H1 (cell line): ENCODE measurements at regions not wholly inside any gene's neighbourhood (a gene's known extent, or its start where the extent isn't known, plus 50 kb on each side); places are given as distances from the start of the nearest gene placed in this dataset.

Experiments used
- CTCF ChIA-PET: fragments of 300-600 bp; sonication (Branson Sonifier 250); formaldehyde crosslinking; loops from one replicate; lab custom pipeline; 2021; ENCODE audit not compliant: partially characterized antibody; lab: Charles Lee
- POLR2A ChIA-PET: fragments of 300-600 bp; sonication (Branson Sonifier 250); formaldehyde crosslinking; loops from one replicate; lab custom pipeline; 2021; ENCODE audit warnings: inconsistent platforms; ENCODE audit not compliant: partially characterized antibody; lab: Charles Lee
- DNase-seq, 2 experiments: peaks; one replicate each; pipeline versions ENCODE4 v3.0.0 to v3.0.0-alpha.2; 2010 to 2022; ENCODE audit warnings: low spot score in 2 of 2, low read depth in 1 of 2, mixed read lengths in 1 of 2
- FAIRE-seq: peaks from 2 replicates; lab custom pipeline; 2011; peaks lifted over from hg19 to GRCh38; lab: Jason Lieb, UNC
- H2AFZ ChIP-seq: 2 replicates; pipeline ENCODE4 v1.8.1; 2012; ENCODE audit warnings: low read length, inconsistent platforms
- H2AK5ac ChIP-seq: 2 replicates; pipeline ENCODE4 v1.6.1; 2013; ENCODE audit warnings: low read depth, low read length
- H2BK120ac ChIP-seq: replicated peaks from 2 replicates; pipeline ENCODE3; 2013; ENCODE audit warnings: low read depth, low read length, inconsistent platforms
- H2BK12ac ChIP-seq: 2 replicates; pipeline ENCODE4 v1.6.1; 2013; ENCODE audit warnings: low read depth, low read length
- H2BK15ac ChIP-seq: 2 replicates; pipeline ENCODE4 v1.6.1; 2013; ENCODE audit warnings: low read length
- H2BK20ac ChIP-seq: 2 replicates; pipeline ENCODE4 v1.6.1; 2013; ENCODE audit warnings: low read length
- H2BK5ac ChIP-seq: 2 replicates; pipeline ENCODE4 v1.6.1; 2013; ENCODE audit warnings: low read depth, low read length
- H3K14ac ChIP-seq: 2 replicates; pipeline ENCODE4 v1.6.1; 2013; ENCODE audit warnings: inconsistent platforms; ENCODE audit not compliant: insufficient read length
- H3K18ac ChIP-seq: 2 replicates; pipeline ENCODE4 v1.6.1; 2013; ENCODE audit warnings: low read length; ENCODE audit errors: extremely low read depth
- H3K23ac ChIP-seq: 2 replicates; pipeline ENCODE4 v1.6.1; 2013; ENCODE audit warnings: inconsistent platforms; ENCODE audit not compliant: insufficient read length
- H3K23me2 ChIP-seq: 2 replicates; pipeline ENCODE4 v1.6.1; 2013; ENCODE audit warnings: low read depth, low read length
- H3K27ac ChIP-seq: 2 replicates; pipeline ENCODE4 v1.6.1; 2011; ENCODE audit warnings: low read depth, low read length, inconsistent platforms
- H3K27me3 ChIP-seq, 4 experiments: replicated peaks in 1 of 4; 1 replicate in 1 of 4; 2 replicates in 3 of 4; pipeline versions ENCODE4 v1.6.1 to v1.8.1; 2011 to 2013; ENCODE audit warnings: low read length in 3 of 4, mild to moderate bottlenecking in 3 of 4, inconsistent platforms in 2 of 4, mixed read lengths in 2 of 4, moderate library complexity in 1 of 4; ENCODE audit not compliant: control insufficient read depth in 3 of 4, insufficient read depth in 3 of 4; ENCODE audit errors: extremely low read depth in 1 of 4
- H3K36me3 ChIP-seq, 4 experiments: 2 replicates each; pipeline versions ENCODE4 v1.6.1 to v1.8.1; 2011 to 2013; ENCODE audit warnings: mild to moderate bottlenecking in 4 of 4, low read length in 3 of 4, moderate library complexity in 2 of 4, control low read depth in 1 of 4, inconsistent platforms in 1 of 4; ENCODE audit not compliant: insufficient read depth in 4 of 4, control insufficient read depth in 2 of 4
- H3K4ac ChIP-seq: replicated peaks from 2 replicates; pipeline ENCODE3; 2013; ENCODE audit warnings: low read length, low read depth, mixed read lengths, inconsistent platforms; ENCODE audit not compliant: insufficient read length
- H3K4me1 ChIP-seq, 4 experiments: replicated peaks in 1 of 4; 1 replicate in 1 of 4; 2 replicates in 3 of 4; pipeline versions ENCODE4 v1.6.1 to v1.8.1; 2011 to 2013; ENCODE audit warnings: low read length in 3 of 4, inconsistent platforms in 2 of 4, mixed read lengths in 1 of 4; ENCODE audit not compliant: insufficient read depth in 4 of 4, control insufficient read depth in 3 of 4
- H3K4me2 ChIP-seq, 2 experiments: 2 replicates each; pipeline versions ENCODE4 v1.6.1 to v1.8.1; 2011 to 2013; ENCODE audit warnings: low read depth in 2 of 2, low read length in 2 of 2, control low read depth in 1 of 2, inconsistent platforms in 1 of 2, mild to moderate bottlenecking in 1 of 2; ENCODE audit not compliant: insufficient read depth in 1 of 2
- H3K4me3 ChIP-seq, 4 experiments: fragments of 200-600, 300-600 bp in 1 of 4; sonication (generic), shearing (Covaris generic), sonication (Bioruptor Twin) in 1 of 4; 2 replicates each; pipeline versions ENCODE4 v1.5.1 to v1.8.1; 2011 to 2016; ENCODE audit warnings: low read length in 4 of 4, low read depth in 3 of 4, control low read depth in 2 of 4, inconsistent platforms in 2 of 4, mild to moderate bottlenecking in 2 of 4, mixed read lengths in 1 of 4, moderate library complexity in 1 of 4; ENCODE audit not compliant: insufficient read depth in 2 of 4; ENCODE audit errors: extremely low read depth in 1 of 4
- H3K56ac ChIP-seq: replicated peaks from 2 replicates; pipeline ENCODE3; 2013; ENCODE audit warnings: low read depth, mild to moderate bottlenecking, mixed read lengths, low read length, inconsistent platforms; ENCODE audit not compliant: insufficient read length
- H3K79me1 ChIP-seq: 2 replicates; pipeline ENCODE4 v1.6.1; 2013; ENCODE audit warnings: low read depth, low read length, control low read depth
- H3K79me2 ChIP-seq, 2 experiments: 2 replicates each; pipeline versions ENCODE4 v1.6.1 to v1.8.1; 2012 to 2013; ENCODE audit warnings: low read length in 2 of 2, mild to moderate bottlenecking in 2 of 2, inconsistent platforms in 1 of 2; ENCODE audit not compliant: insufficient read depth in 2 of 2, control insufficient read depth in 1 of 2
- H3K9ac ChIP-seq, 4 experiments: replicated peaks in 1 of 4; 1 replicate in 1 of 4; 2 replicates in 3 of 4; pipeline versions ENCODE4 v1.6.1 to v1.8.1; 2011 to 2013; ENCODE audit warnings: low read depth in 3 of 4, low read length in 3 of 4, control low read depth in 2 of 4, mild to moderate bottlenecking in 2 of 4, moderate library complexity in 2 of 4, inconsistent platforms in 1 of 4; ENCODE audit errors: extremely low read depth in 1 of 4
- H3K9me3 ChIP-seq, 2 experiments: 2 replicates each; pipeline versions ENCODE4 v1.6.1 to v1.8.1; 2012 to 2013; ENCODE audit warnings: mild to moderate bottlenecking in 2 of 2, moderate library complexity in 2 of 2, control low read depth in 1 of 2, inconsistent platforms in 1 of 2, low read depth in 1 of 2, low read length in 1 of 2, mixed read lengths in 1 of 2; ENCODE audit not compliant: insufficient read depth in 2 of 2
- H4K20me1 ChIP-seq, 2 experiments: replicated peaks in 1 of 2; 2 replicates each; pipeline versions ENCODE3 to v1.8.1; 2011 to 2013; ENCODE audit warnings: inconsistent platforms in 2 of 2, low read length in 2 of 2, mild to moderate bottlenecking in 1 of 2; ENCODE audit not compliant: insufficient read depth in 2 of 2, control insufficient read depth in 1 of 2
- H4K5ac ChIP-seq: 2 replicates; pipeline ENCODE4 v1.6.1; 2013; ENCODE audit warnings: low read length, low read depth, mixed read lengths, inconsistent platforms; ENCODE audit not compliant: insufficient read length
- H4K8ac ChIP-seq: 2 replicates; pipeline ENCODE4 v1.8.0; 2013; ENCODE audit warnings: mild to moderate bottlenecking, moderate library complexity, low read length, inconsistent platforms; ENCODE audit not compliant: insufficient read depth; ENCODE audit errors: extremely low read depth
- H4K91ac ChIP-seq: replicated peaks from 2 replicates; pipeline ENCODE3; 2013; ENCODE audit warnings: low read length, mixed read lengths, inconsistent platforms; ENCODE audit not compliant: insufficient read length
- BACH1 ChIP-seq: IDR thresholded peaks from 2 replicates; pipeline ENCODE4 v1.6.1; 2012; ENCODE audit warnings: low read length, improper control_type of control experiment
- CEBPB ChIP-seq: IDR thresholded peaks from 2 replicates; pipeline ENCODE4 v1.6.1; 2012; ENCODE audit warnings: low read depth, low read length
- CREB1 ChIP-seq: IDR thresholded peaks from 2 replicates; pipeline ENCODE4 v1.6.1; 2012; ENCODE audit warnings: inconsistent platforms
- CTCF ChIP-seq, 3 experiments: IDR thresholded peaks; 1 replicate in 2 of 3; 2 replicates in 1 of 3; pipeline versions ENCODE4 v1.5.1 to v1.6.1; 2011; ENCODE audit warnings: low read length in 3 of 3, mild to moderate bottlenecking in 3 of 3, inconsistent platforms in 2 of 3, low read depth in 1 of 3, moderate library complexity in 1 of 3; ENCODE audit not compliant: insufficient read depth in 1 of 3; ENCODE audit errors: control extremely low read depth in 1 of 3
- HDAC6 ChIP-seq: IDR thresholded peaks from one replicate; pipeline ENCODE4 v1.7.1; 2012; ENCODE audit warnings: low read depth, mild to moderate bottlenecking, inconsistent platforms, low read length, moderate library complexity
- KDM1A ChIP-seq: fragments of 200-600, 300-600 bp; sonication (generic); IDR thresholded peaks from 2 replicates; pipeline ENCODE4 v1.7.1; 2016; ENCODE audit warnings: mild to moderate bottlenecking, low read length, borderline replicate concordance
- RAD21 ChIP-seq, 2 experiments: IDR thresholded peaks in 1 of 2; conservative IDR thresholded peaks in 1 of 2; 2 replicates each; pipeline ENCODE4 v1.6.1; 2011; ENCODE audit warnings: low read depth in 2 of 2, low read length in 2 of 2, improper control_type of control experiment in 1 of 2, inconsistent platforms in 1 of 2, mild to moderate bottlenecking in 1 of 2, moderate library complexity in 1 of 2
- RFX5 ChIP-seq: IDR thresholded peaks from 2 replicates; pipeline ENCODE4 v1.6.1; 2011; ENCODE audit warnings: low read depth, low read length, improper control_type of control experiment, borderline replicate concordance
- SP4 ChIP-seq: IDR thresholded peaks from 2 replicates; pipeline ENCODE4 v1.6.1; 2012; ENCODE audit warnings: low read length, inconsistent platforms
- SRF ChIP-seq: IDR thresholded peaks from 2 replicates; pipeline ENCODE4 v1.6.1; 2011; ENCODE audit warnings: mild to moderate bottlenecking, low read depth, low read length, moderate library complexity
- ZNF274 ChIP-seq: IDR thresholded peaks from 2 replicates; pipeline ENCODE4 v1.7.0; 2012; ENCODE audit warnings: low read length, borderline replicate concordance; ENCODE audit errors: extremely low read depth
- WGBS, 2 experiments: shearing (Covaris generic) in 1 of 2; methylation state at CpG; one replicate each; pipeline versions ENCODE4 v1.1.6 to v1.1.7; 2013 to 2015; ENCODE audit warnings: low lambda C conversion rate in 2 of 2, mixed read lengths in 2 of 2, inconsistent platforms in 1 of 2, low coverage in 1 of 2, missing lambda C conversion rate in 1 of 2; ENCODE audit not compliant: insufficient replicate concordance in 2 of 2, insufficient coverage in 1 of 2, insufficient read length in 1 of 2; ENCODE audit errors: extremely low coverage in 1 of 2, missing lambda C conversion rate in 1 of 2; 5-methylcytosine and 5-hydroxymethylcytosine counted together

- H3K56ac ChIP-seq: no peak overlapping the region
- no peak overlapping the region for H2AK5ac ChIP-seq
- CTCF ChIA-PET: interaction anchor here (0.7 to 1.2 kb wide), 2 partner anchors 25 to 169 kb away, joined by 3 read pairs; no protein-coding TSS in a partner anchor
- no peak overlapping the region for H3K23ac ChIP-seq
- DNase-seq: no peak
- H4K20me1 ChIP-seq: no peaks in the 10 kb centered on the region
- H2BK20ac ChIP-seq: no peak overlapping the region
- H3K27me3 ChIP-seq: no peaks in the 10 kb centered on the region
- no peak for TF ChIP-seq CEBPB
- no peak for TF ChIP-seq CREB1
- no peak for TF ChIP-seq ZNF274
- TF ChIP-seq BACH1: no peak
- no peak for TF ChIP-seq SP4
- TF ChIP-seq SRF: no peak
- TF ChIP-seq RFX5: no peak
- no peak for TF ChIP-seq RAD21 (IDR thresholded peaks at IDR 0.05 in 1 of 2, conservative IDR thresholded peaks at IDR 0.05 in 1 of 2; ENCODE audit: low read depth in 2 of 2, low read length in 2 of 2)
- TF ChIP-seq CTCF (IDR thresholded peaks at IDR 0.05; ENCODE audit: control extremely low read depth in 1 of 3, insufficient read depth in 1 of 3, low read depth in 1 of 3, low read length in 3 of 3): no peak
- no peak for TF ChIP-seq KDM1A
- no peak for TF ChIP-seq HDAC6
- TF ChIP-seq, all 59 proteins: peak for 0
- H2BK5ac ChIP-seq: no peak overlapping the region
- no peak overlapping the region for H2AFZ ChIP-seq
- H3K18ac ChIP-seq: no peak overlapping the region
- no peaks in the 10 kb centered on the region for H3K79me1 ChIP-seq
- H3K36me3 ChIP-seq: no peaks in the 10 kb centered on the region
- no peak overlapping the region for H3K4me3 ChIP-seq
- no peak overlapping the region for H2BK15ac ChIP-seq
- WGBS, 2 experiments: 93% methylated on average over 10 of the region's 10 CpGs; no CpG with 5 or more reads in 1 of the 2 experiments
- H3K4me2 ChIP-seq: no peak overlapping the region
- FAIRE-seq: no peak
- H2BK120ac ChIP-seq: no peak overlapping the region
- H4K8ac ChIP-seq: no peak overlapping the region
- no peaks in the 10 kb centered on the region; a peak in 1 of 7 replicates for H3K4me1 ChIP-seq
- H4K91ac ChIP-seq: no peak overlapping the region
- H3K23me2 ChIP-seq: no peaks in the 10 kb centered on the region
- H4K5ac ChIP-seq: no peak overlapping the region
- no peak overlapping the region for H3K14ac ChIP-seq
- no peak overlapping the region for H3K4ac ChIP-seq
- no peaks in the 10 kb centered on the region for H3K9me3 ChIP-seq
- H3K9ac ChIP-seq: no peak overlapping the region
- H2BK12ac ChIP-seq: no peak overlapping the region
- POLR2A ChIA-PET: no interaction called here
- no peaks in the 10 kb centered on the region for H3K79me2 ChIP-seq
- H3K27ac ChIP-seq: no peak overlapping the region
Observed at GRCh38 chr6:163731215-163732013, 316.9 kb downstream of the QKI start.
